AG04450 (cell line): ENCODE measurements at regions not wholly inside any gene's neighbourhood (a gene's known extent, or its start where the extent isn't known, plus 50 kb on each side); places are given as distances from the start of the nearest gene placed in this dataset.

ENCODE experiments used
- CTCF ChIA-PET: fragments of 300-600, 350-600 bp; formaldehyde crosslinking; extraction: SDS; loops from one replicate; lab custom pipeline; 2022; ENCODE audit warnings: antibody characterized with exemption, inconsistent platforms; lab: Charles Lee
- POLR2A ChIA-PET: fragments of 350-600 bp; formaldehyde crosslinking; extraction: SDS; loops from one replicate; lab custom pipeline; 2021; ENCODE audit warnings: antibody characterized with exemption, inconsistent platforms; lab: Yijun Ruan, JAX
- DNase-seq: peaks from one replicate; pipeline ENCODE4 v3.0.0-alpha.2; 2011; ENCODE audit warnings: low read depth, low spot score
- H3K27ac ChIP-seq: one replicate; pipeline ENCODE4 v1.5.1; 2012; ENCODE audit warnings: low read depth, low read length, control low read depth
- H3K27me3 ChIP-seq: one replicate; pipeline ENCODE4 v1.6.0; 2012; ENCODE audit warnings: low read length; ENCODE audit not compliant: control insufficient read depth, insufficient read depth
- H3K4me3 ChIP-seq: 2 replicates; pipeline ENCODE4 v1.5.1; 2011; ENCODE audit warnings: mild to moderate bottlenecking, low read depth, low read length, control low read depth
- H3K9me3 ChIP-seq: 2 replicates; pipeline ENCODE4 v1.5.1; 2012; ENCODE audit warnings: low read length; ENCODE audit not compliant: control insufficient read depth, insufficient read depth
- CTCF ChIP-seq: IDR thresholded peaks from 2 replicates; pipeline ENCODE4 v1.5.1; 2011; ENCODE audit warnings: low read depth, low read length, control low read depth, inconsistent platforms

- no peak for DNase-seq
- H3K27ac ChIP-seq = no peak overlapping the region
- H3K9me3 ChIP-seq = no peaks in the 10 kb centered on the region
- ChIA-PET CTCF (no interaction called here), POLR2A (no interaction called here)
- TF ChIP-seq CTCF = no peak
- no peak overlapping the region for H3K4me3 ChIP-seq
- H3K27me3 ChIP-seq = no peaks in the 10 kb centered on the region
Measured at GRCh38 chr18:68596016-68596415, 118.9 kb downstream of the TMX3 start.

- TF ChIP-seq CTCF = no peak
- Histone ChIP-seq H3K27ac (no peak overlapping the region), H3K27me3 (no peaks in the 10 kb centered on the region), H3K9me3 (no peaks in the 10 kb centered on the region), H3K4me3 (no peak overlapping the region)
- ChIA-PET CTCF (interaction anchor here (0.6 kb wide), 1 partner anchor 72 kb away, joined by 3 read pairs; no protein-coding TSS in a partner anchor), POLR2A (no interaction called here)
- DNase-seq = no peak
Measured at GRCh38 chr18:68588169-68588568, 126.7 kb downstream of the TMX3 start.

- Histone ChIP-seq H3K4me3 (no peak overlapping the region), H3K27me3 (no peaks in the 10 kb centered on the region), H3K9me3 (no peaks in the 10 kb centered on the region), H3K27ac (no peak overlapping the region)
- CTCF ChIA-PET = no interaction called here
- no peak for TF ChIP-seq CTCF
- no peak for DNase-seq
- POLR2A ChIA-PET = no interaction called here
Measured at GRCh38 chr18:68583685-68584084, 131.2 kb downstream of the TMX3 start.

GRCh38 chr18:68574311-68574710 is 140.6 kb downstream of the TMX3 start:
- no peak for DNase-seq
- POLR2A ChIA-PET = no interaction called here
- Histone ChIP-seq H3K27ac (no peak overlapping the region), H3K9me3 (no peaks in the 10 kb centered on the region), H3K27me3 (no peaks in the 10 kb centered on the region), H3K4me3 (no peak overlapping the region)
- no peak for TF ChIP-seq CTCF
- CTCF ChIA-PET = interaction anchor here (0.6 kb wide), 1 partner anchor 1009 kb away, joined by 3 read pairs; no protein-coding TSS in a partner anchor

- POLR2A ChIA-PET = no interaction called here
Measured at GRCh38 chr18:68569936-68570335, 145.0 kb downstream of the TMX3 start.

More at GRCh38 chr18:68569936-68570335, 145.0 kb downstream of the TMX3 start:
- no peak for DNase-seq
- Histone ChIP-seq H3K9me3 (no peaks in the 10 kb centered on the region), H3K27ac (no peak overlapping the region), H3K27me3 (no peaks in the 10 kb centered on the region), H3K4me3 (no peak overlapping the region)
- CTCF ChIA-PET = interaction anchor here (0.6 kb wide), 1 partner anchor 1022 kb away, joined by 3 read pairs; no protein-coding TSS in a partner anchor
- TF ChIP-seq CTCF = no peak
